M059J (cell line): ENCODE measurements at regions not wholly inside any gene's neighbourhood (a gene's known extent, or its start where the extent isn't known, plus 50 kb on each side); places are given as distances from the start of the nearest gene placed in this dataset.
"Not testable (repeated sequence)": the region's sequence is repeated elsewhere in the genome, so short reads cannot be mapped to it uniquely, and the experiment has no call there.

Source experiments
- DNase-seq: peaks from one replicate; pipeline ENCODE4 v3.0.0-alpha.2; 2012; ENCODE audit warnings: low read depth

GRCh38 chr4:101418466-101418865 lies 71.1 kb upstream of the PPP3CA start:
- DNase-seq = no peak

GRCh38 chr4:101418055-101418454 lies 70.7 kb upstream of the PPP3CA start:
- DNase-seq = peak; percentile 3

- no peak for DNase-seq
Observed at GRCh38 chr4:101417046-101417445, 69.7 kb upstream of the PPP3CA start.

GRCh38 chr4:101415962-101416361 lies 68.6 kb upstream of the PPP3CA start:
- no peak for DNase-seq

GRCh38 chr4:101414496-101414895 lies 67.2 kb upstream of the PPP3CA start:
- no peak for DNase-seq

GRCh38 chr4:101411926-101412325 lies 64.6 kb upstream of the PPP3CA start:
- DNase-seq = no peak

GRCh38 chr4:101411281-101411910 lies 64.1 kb upstream of the PPP3CA start:
- DNase-seq = not testable (repeated sequence)

GRCh38 chr4:101400096-101400495 lies 52.8 kb upstream of the PPP3CA start:
- DNase-seq = peak; percentile 79

- DNase-seq = no peak
Observed at GRCh38 chr4:101398807-101399206, 51.5 kb upstream of the PPP3CA start.
